AG08395 (cell line): ENCODE measurements at regions not wholly inside any gene's neighbourhood (a gene's known extent, or its start where the extent isn't known, plus 50 kb on each side); places are given as distances from the start of the nearest gene placed in this dataset.
"Not testable (repeated sequence)": the region's sequence is repeated elsewhere in the genome, so short reads cannot be mapped to it uniquely, and the experiment has no call there.

Experiments used
- DNase-seq: peaks from one replicate; pipeline ENCODE4 v3.0.0; 2012; ENCODE audit warnings: mixed read lengths, low spot score

DNA sequence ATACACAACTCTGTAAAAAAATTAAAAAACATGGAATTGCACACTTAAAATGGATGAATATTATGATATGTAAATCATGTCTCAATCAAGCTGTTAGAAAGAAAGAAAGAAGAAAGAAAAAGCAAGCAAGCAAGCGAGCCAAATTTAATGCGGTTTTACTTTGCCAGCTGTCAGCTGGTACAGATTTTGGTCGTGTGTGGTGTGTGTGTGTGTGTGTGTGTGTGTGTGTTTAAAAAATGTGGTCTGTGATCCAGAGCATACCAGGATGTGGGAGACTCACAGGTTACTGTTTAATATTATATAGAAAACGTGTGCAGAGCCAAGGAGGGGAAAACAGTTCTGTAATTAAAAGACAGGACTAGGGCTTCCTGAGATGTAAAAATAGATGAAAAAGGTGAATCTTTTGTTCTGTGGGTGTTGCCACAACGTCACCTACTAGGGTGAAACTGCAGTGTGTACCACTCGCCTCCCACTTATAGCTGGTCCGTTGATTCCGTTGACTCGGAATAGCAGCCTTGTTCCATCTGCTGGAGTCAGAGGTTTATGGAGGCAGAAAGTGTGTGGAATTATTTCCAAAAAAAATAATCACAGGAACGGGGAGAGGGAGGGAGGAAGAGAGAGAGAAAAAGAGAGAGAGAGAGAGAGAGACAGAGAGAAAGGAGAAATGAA lies 197.7 kb downstream of the BCAS1 start:
- DNase-seq: no peak

DNA sequence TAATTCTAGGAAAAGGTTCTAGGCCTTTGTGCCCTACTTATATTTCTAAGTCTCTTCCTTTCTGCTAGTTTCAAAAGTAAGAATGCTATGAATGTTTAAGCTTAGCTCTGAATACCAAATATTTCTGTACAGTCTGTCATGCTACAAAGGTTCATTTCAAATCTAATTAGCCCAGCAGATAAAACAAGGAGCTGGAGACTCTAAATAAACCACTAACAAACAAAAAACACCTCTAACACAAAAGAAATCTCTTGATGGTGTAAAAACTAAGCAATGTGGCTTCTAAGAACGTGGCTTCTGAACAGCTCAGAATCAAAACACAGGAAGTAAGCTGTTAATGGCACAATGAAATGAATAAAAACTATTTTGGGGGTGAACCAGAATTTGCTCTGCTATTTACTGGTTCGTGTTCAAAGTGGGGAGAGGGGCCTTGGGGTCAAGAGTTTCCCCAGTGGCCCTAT lies 198.3 kb downstream of the BCAS1 start:
- no peak for DNase-seq

DNA sequence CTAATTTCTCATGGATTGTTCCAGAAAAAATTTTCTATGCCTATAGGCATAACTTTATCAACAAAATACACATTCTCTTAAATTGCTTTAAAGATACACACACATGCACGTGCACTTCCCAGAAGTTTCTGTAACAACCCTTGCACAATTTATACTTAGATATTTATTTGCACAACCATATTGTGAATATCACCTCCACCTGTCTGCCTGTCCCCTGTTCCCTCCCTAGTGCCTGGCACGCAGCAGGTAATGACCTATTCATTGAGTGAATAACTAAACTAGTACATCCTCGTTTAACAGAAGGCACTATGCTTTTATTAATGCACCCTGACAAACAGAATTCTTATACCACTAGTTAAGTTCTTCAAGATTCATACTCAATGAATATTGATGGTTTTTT lies 198.9 kb downstream of the BCAS1 start:
- DNase-seq: no peak

DNA sequence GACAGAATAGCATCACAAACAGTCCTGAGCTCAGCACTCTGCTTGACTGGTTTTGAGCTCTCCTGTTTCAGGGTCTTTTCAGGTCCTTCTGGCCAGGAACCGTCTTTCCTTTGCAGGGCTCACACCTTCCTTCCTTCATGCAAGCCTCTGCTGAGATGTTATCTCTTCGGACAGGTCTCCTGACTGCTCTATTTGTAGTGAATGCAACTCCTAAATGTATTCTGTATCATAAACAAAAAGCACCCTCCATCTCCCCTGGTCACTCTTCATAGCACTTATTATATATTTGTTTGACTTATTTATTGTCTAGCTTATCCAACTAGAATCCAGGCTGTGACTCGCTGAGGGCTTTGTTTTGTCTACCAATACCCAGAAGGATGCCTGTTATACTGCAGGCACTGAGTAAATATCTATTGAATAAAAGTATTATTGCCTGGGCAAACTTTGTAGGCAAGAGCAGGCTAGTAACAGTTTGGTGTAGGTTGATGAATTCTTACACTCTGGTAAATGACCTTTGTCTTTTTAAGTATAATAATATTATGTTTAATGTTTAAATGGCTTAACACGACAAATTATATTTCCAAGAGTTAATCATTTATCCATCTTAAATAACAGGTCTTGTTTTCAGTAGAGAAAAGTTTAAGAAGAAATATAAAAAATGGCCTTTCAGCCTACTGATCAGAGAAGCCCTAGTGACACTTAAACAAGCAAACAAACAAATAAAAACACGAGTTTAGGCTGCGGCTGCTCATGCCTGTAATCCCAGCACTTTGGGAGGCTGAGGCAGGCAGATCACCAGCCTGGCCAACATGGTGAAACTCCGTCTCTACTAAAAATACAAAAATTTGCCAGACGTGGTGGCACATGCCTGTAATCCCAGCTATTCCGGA lies 199.7 kb downstream of the BCAS1 start:
- DNase-seq: no peak

DNA sequence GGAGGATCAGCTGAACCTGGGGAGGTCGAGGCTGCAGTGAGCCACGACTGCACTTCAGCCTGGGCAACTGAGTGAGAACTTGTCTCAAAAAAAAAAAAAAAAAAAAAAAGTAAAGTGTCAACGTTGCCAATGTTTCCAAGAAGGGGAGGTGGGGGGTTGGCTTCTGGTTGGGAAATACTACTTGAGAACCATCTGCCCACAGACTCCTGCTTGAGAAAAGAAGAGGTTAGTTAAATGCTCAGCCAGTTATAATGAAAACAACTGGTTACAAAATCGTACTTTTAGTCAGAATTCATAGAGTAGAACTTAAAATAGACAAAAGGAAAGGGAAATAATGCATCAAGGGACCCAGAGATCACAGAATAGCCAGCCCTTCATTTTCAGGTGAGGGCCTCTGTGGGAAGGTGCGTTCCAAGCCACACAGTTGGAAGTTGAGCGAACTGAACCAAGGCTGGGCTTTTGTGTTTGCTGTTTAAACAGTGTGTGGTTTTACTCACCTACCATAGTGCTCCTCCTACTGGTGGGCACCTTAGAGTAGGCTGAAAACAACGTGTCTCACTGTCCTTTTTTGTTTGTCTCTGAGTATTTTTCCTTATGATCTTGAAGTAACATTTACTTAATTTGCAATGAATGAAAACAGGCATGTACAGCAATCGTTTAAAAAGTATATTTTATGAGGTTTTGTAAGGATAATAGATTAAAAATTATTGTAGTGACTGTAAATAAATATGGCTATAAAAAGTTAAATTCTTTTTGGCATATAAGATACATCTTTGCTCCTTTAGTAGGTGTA lies 200.7 kb downstream of the BCAS1 start:
- peak; percentile 57 for DNase-seq

DNA sequence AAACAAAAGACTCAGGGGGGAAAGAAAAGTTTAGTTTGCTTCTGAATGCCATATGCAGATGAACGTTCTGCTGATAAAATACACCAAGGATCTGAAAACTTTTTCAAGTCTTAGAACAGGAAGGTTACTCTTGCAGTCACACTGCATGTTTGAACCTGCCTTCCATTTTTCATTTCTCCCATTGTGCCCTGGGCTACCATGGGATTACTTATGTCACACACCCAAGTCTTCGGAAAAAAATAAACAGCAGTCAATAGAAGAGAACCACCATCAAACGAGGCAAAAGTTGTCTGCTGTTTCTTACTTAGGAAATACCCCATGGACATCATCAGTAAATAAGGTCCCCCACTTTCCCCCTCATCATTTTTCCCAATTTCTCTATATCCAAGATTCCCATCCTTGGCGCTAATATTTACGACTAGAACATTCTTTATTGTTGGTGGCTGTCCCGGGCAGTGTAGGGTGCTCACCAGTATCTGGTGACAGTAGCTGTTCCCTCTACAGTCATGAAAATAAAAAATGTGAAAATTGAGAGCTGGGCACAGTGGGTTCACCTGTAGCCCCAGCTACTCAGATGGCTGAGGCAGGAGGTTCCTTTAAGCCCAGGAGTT lies 202.5 kb downstream of the BCAS1 start:
- no peak for DNase-seq

DNA sequence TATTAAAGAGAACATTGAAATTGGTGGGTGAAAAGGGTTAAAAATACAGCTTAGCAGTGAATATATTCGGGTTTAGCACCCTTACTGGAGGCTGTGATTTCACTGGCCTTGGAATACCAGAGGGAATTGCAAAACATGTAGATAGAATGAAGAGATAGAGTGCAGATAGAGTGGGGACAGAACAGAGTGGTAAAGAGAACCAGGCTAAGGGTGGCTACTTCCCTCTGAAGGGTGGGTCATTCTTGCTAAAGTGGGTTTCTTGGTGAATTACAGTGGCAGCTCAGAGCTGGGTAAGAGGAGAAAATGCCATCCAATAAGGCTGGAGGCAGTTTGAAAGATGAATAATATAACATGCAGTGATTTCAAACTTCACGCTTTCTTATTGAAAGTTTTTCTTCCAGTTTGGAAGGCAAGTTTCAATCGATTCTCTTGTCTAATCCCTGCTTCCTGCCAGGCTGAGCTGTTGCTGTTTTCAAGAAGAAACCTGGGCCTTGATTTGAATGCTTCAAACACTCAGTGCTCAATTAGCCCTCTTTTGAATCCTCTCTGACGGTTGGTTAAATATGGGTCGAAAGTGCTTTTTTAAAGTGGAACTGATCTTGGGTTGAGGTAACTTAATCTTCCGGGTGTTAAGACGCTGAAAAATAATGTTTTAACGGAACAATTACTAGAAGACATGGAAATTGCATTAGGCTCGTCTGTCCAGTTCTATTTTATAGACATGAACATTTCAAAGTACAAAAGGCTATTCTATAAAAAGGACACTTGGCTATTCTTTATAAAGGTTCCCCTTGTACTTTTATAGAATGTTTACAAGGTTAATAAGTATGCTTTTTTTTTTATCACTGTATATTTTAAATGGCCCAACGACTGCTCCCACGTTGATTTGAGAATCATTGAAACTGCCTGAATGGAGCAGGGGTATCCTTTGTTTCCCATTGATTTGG lies 203.3 kb downstream of the BCAS1 start:
- DNase-seq: no peak

DNA sequence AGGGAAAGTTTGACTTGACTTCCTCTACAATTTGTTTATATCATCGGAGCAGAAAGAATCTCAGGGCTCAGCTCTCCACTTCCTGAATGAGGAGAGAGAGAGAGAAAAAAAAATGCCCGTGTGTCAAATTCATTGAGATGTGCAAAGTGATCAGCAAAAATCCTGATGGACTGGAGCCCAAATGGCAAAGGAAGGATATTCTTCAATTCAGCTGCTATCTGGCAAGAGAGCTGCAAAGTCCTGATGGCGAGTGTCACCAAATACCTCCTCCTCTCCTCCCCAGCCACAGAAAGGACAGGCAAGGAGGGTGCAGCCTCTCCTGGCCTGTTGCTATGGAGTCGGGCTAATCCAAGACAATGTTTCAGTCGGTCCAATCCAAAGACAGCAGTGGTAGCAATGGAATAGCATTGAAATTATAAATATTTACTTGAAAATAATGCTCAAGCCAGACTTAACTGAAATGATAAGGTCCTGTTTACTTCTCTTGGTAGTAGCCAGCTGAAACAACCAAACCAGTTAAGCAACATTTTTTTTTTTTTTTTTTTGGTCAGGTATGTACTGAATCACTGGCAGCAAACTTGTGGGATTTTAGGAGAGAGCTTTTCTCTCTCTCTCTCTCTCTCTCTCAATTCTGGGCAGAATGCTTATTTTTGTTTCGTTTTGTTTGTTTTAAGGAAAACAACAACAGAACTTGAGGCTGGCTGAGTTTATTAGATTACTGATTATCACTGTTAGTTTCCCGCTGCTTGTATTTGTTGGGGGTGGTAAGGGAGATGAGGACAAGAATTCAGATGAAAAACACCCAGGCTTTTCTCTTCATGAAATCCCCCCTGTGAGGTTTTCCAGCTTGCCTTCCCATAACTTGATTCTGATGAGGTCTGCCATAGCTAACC lies 204.2 kb downstream of the BCAS1 start:
- DNase-seq: peak; percentile 52

DNA sequence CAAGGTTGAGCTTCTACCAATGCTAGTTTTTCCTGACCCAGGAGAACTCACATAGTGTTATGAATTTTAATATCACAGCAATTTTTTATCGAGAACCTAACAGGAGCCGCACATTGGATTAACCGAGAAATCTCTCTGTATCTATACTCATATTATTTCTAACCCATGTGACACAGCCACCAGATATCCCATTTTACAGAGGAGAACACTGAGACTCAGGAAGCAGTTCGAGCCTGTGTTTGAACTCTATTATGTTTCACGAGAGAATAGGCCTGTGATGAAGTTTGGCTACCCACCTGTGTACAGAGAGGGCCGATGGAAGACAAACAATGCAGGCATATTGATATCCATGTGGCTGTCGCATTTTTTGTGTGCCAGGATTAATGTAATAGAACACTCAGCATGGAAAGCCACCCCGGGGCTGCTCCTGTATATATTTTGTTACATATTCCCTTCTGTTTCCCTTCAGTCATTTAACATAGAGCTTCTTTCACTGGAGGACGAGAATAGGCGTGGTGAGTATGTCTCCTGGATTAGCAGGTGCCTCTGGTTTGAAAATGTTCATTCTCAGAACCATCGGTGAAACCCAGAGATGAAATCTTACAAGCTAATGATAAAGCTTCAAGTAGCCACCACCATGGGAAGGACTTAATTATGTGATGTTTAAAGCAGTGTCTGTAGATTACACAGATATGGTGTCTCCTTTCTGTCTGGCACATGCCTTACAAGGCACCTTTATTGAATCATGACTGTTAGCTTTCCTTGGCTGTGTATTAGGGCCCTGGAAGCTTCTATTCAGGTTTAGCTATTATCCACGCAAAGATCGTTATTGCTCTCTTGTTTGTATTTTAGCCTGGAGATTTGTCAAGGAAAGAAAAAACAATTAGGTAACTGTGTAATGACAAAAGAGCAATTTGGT lies 205.4 kb downstream of the BCAS1 start:
- not testable (repeated sequence) for DNase-seq

DNA sequence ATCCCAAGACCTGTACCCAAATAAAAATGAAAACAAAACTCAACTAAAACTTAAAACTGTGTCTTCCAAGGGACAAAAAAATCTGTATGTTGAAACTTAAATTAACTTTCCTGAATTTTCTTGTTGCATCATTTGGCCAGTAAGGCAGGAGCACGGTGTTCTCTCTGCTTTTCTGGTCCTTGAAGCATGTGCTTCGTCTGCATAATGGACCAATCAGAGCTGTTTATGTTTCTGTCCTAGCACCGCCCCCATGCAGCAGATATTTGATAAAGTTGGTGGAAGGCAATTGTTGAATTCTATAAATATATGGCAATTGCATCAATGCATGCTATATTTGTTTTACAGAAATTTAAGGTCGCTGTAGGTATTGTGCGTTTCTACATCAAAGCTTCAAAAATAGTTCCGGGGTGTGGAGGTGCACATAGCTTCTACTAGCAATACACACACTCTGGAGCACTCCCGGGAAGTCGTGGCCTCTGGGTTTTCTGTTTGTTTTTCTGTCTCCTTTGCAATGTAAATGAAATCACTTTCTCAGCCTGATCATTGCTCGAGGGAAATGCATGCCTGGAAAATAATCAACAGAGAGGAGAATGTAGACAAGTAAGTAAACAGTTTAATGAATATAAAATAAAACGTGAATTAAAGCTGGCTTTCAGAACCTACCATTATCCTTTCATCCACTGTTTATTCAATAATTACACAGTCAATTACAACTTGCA lies 206.3 kb downstream of the BCAS1 start:
- DNase-seq: not testable (repeated sequence)

DNA sequence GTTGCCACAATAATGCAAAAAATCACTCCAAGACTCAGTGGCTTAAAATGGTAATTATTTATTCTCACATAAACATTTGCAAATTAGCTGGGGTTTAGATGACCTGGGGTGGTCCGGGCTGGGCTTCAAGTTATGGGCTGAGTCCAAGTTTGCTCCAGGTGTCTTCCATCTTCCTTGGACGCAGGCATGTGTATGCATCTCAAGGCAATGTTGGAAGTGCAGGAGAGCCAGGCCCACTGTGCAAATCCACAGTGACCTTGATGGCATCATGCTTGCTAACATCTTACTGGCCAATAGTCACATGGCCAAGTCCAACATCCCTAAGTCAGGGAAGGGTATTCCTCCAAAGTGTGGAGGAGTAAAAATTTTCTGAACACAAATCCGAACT lies 206.9 kb downstream of the BCAS1 start:
- not testable (repeated sequence) for DNase-seq

DNA sequence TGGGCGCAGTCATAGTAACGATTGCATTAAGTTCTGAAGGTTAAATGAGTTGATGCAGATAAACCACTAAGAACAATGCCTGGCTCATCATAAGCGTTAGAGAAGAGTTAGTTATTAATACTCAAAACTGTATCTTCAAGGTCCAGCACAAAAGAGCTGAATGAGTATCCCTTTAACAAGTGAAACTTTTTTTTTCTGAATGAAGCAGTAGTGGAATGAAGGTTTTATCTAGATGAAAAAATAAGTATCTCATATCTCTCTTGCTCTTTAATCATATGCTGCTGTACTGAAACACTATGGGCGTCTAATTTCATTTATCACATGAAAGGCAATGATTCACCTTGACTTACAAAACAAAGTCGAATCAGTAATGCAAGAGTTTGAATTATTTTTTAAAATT lies 207.4 kb downstream of the BCAS1 start:
- DNase-seq: not testable (repeated sequence)

DNA sequence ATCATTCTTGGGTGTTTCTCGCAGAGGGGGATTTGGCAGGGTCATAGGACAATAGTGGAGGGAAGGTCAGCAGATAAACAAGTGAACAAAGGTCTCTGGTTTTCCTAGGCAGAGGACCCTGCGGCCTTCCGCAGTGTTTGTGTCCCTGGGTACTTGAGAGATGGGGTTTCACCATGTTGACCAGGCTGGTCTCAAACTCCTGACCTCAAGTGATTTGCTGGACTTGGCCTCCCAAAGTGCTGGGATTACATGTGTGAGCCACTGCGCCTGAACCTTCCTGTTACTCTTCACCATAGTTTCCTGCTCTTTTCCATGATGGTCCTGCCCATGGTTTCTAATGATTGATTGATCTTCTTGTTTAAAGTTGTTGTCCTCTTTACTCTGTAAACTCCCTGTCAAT lies 207.9 kb downstream of the BCAS1 start:
- not testable (repeated sequence) for DNase-seq

DNA sequence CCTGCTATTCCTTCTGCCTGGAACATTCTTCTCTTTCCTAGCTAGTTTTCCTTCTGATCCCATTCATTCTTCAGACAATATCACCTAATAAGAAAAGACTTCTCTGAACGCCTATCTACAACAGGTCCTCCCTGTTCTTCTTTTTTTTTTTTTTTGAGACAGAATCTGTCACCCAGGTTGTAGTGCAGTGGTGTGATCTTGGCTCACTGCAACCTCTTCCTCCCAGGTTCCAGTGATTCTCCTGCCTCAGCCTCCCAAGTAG lies 208.3 kb downstream of the BCAS1 start:
- not testable (repeated sequence) for DNase-seq

DNA sequence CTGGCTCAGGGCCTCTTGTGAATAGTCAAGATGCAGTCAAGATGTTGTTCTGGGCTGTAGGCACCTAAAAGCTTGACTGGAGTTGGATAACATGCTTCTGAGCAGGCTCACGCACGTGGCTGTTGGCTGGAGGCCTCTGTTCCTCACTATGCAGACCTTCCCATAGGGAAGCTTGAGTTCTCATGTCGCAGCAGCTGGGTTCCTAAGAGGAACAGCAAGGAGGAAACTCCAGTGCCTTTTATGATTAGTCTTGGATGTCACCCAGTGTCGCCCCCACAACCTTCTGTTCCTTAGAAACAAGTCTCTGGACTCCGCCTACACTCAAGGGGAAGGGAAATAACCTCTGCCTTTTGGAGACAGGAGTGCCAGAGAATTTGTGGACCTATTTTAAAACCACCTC lies 210.7 kb downstream of the BCAS1 start:
- DNase-seq: no peak

DNA sequence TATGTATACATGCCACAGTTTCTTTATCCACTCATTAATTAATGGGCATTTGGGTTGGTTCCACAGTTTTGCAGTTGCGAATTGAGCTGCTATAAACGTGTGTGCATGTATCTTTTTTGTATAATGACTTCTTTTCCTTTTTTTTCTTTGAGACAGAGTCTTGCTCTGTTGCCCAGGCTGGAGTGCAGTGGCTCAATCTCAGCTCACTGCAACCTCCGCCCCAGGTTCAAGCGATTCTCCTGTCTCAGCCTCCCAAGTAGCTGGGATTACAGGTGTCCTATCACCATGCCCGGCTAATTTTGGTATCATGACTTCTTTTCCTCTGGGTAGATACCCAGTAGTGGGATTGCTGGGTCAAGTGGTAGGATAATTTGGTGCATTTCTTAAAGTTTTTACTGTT lies 211.4 kb downstream of the BCAS1 start:
- not testable (repeated sequence) for DNase-seq

DNA sequence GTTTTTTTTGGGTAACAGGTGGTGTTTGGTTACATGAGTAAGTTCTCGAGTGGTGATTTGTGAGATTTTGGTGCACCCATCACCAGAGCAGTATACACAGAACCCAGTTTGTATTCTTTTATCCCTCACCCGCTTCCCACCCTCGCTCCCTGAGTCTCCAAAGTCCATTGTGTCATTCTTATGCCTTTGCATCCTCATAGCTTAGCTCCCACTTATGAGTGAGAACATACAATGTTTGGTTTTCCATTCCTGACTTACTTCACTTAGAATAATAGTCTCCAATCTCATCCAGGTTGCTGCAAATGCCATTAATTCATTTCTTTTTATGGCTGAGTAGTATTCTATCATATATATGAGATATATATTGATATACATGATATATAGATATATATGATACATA lies 211.9 kb downstream of the BCAS1 start:
- DNase-seq: not testable (repeated sequence)

DNA sequence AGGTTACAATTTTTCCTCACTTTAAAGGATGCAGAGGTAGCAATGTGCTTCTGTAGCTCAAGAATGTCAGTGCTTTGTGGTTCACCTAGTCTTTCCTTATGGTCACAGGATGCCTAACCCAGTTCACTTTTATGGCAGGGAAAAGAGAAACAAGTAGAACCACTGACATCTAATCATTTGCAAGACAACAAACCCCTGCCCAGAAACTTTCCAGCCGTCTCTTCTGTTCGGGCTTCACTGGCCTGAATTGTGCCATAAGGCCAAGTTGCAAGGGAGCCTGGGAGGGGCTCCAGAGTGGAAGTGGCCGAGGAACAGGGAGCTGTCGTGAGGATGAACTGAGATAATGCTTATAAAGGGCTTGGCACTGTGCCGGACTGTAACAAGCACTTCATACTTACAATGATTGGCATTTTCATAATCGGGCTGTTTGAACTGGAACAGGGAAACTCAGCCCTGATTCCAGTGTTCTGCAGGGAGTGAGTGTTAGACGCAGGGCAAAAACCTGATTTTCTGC lies 212.6 kb downstream of the BCAS1 start:
- DNase-seq: no peak
